GM19395 (cell line): ENCODE measurements at regions not wholly inside any gene's neighbourhood (a gene's known extent, or its start where the extent isn't known, plus 50 kb on each side); places are given as distances from the start of the nearest gene placed in this dataset.
A peak's percentile ranks its signal among the peaks of the same experiment; 100 is the strongest.
"Not testable (repeated sequence)": the region's sequence is repeated elsewhere in the genome, so short reads cannot be mapped to it uniquely, and the experiment has no call there.

Source experiments
- ATAC-seq: cut with Tn5 transposase; IDR thresholded peaks from one replicate; pipeline ENCODE4 v1.9.1; 2021; ENCODE audit warnings: mild to moderate bottlenecking, moderate library complexity; ENCODE audit not compliant: unreplicated experiment

- peak; percentile 74 for ATAC-seq
Observed at GRCh38 chrX:118212817-118213183, 96.2 kb upstream of the KLHL13 start.

DNA sequence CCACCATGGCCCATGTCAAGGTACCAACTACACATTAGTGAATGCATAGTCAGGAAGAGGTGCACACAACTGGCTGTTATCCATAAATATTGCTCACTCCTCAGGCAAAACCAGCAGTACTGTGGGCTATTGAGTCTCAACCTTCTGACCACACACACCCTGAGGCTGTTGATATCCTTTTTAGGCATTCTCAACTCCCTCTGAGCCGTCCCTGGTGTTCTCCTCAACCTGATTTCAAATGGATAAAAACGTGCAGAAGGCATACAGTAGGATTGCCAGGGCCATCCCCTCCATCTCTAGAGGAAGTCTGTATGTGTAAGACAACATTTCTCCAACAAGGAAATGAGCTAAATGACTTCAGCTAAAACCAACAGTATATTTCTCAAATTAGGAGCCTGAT lies 98.7 kb upstream of the KLHL13 start:
- ATAC-seq, result no peak

- ATAC-seq, result no peak
Observed at GRCh38 chrX:118216087-118216486, 99.5 kb upstream of the KLHL13 start.

DNA sequence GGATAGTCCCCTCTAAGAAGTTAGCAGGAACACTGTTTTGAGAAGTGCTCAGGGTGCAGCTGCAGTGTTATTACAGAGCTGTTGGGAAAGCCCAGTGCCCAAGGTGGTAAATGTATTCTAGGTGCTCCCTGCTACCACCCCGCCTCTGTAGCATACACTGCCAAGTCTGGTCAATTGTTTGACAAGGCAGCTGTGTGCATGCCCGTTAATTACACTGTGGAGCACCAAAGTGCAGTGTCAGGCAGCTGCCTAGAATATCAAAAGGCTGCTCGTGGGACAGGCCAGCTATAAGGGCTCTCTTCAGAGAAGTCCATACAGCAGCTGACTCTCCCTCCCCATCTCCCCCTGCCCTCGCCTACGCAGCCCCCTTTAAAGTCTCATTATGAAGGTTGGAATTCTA lies 99.9 kb upstream of the KLHL13 start:
- ATAC-seq, result no peak

DNA sequence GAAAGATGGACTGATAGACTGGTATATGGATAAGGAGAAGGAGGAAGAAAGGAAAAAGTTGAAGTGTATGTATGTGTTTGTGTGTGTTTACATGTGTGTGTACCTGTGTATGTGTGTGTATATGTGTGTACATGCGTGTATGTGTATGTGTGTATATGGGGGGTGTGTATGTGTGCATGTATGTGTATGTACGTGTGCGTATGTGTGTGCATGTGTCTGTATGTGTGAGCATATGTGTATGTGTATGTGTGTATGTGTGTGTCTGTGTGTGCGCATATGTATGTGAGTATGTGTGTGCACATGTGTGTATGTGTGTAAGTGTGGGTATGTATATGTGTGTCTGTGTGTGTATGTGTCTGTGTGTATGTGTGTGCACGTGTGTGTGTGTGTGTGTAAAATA lies 101.5 kb upstream of the KLHL13 start:
- ATAC-seq, result no peak

DNA sequence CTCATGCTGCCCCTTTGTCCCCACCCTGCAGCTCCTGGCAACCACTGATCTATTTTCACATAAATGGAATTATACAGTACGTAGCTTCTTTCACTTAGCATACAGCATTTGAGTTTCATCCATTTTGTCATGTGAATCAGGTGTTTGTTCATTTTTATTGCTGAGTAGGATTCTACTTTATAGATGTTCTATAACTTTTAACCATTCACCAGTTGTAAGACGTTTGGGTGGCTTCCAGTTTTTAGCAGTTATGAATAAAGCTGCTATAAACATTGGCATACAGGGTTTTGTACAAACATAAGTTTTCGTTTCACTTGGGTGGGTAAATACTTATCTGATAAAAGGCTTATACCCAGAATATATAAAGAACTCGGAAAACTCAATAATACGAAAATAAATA lies 102.3 kb upstream of the KLHL13 start:
- no peak for ATAC-seq

DNA sequence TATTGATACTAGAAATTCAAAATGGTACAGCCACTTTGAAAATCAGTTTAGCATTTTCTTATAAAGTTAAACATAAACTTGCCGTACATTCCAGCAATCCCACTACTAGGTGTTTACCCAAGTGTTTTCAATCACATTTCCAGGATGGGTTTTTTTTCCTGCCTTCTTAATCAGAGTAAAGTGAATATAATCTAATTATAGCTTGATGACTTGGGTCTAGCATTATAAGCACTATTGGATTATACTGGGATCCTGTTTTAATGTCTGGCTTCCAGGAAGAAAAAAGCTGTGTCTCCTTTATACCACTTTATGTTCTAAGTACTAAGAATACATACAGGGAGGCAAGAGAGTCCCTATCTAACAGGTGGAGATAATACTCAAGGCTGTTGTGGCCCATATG lies 103.3 kb upstream of the KLHL13 start:
- no peak for ATAC-seq

DNA sequence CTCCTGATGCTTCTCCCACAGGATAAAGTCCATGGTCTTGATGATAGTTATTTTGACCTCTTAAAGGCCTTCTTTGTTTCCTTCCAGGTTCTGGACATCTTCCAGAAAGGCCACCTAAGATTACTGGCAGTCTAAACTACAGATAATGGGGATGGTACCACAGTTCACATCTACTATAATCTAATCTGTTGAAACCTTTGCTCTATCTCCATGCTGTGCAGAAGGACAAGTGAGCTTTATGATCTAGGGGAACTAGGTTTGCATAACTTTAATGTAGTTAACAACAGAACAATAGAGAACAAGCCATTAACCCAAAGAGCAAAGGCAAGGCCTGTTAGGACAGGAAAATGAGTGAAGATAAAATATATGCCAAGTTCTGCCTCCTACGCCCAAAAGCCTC lies 103.9 kb upstream of the KLHL13 start:
- ATAC-seq, result no peak

DNA sequence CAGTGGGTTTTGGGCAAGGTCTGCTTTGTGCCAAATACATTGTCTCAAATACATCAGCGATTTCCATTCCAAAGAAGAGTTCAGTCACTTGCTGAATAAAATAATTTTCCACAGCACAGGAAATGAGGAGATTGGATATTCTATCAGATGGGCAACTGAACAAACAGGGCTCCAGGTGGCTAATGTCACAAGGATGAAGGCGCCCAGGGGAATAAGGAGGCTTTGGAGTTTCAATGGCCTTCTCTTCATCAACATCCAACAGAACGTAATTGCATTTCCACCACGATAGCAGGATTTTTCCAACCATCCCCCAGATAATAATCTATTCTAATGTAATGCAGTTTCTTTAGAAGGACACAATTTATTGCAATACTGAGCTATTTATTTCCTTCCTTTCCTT lies 104.7 kb upstream of the KLHL13 start:
- ATAC-seq, result no peak

DNA sequence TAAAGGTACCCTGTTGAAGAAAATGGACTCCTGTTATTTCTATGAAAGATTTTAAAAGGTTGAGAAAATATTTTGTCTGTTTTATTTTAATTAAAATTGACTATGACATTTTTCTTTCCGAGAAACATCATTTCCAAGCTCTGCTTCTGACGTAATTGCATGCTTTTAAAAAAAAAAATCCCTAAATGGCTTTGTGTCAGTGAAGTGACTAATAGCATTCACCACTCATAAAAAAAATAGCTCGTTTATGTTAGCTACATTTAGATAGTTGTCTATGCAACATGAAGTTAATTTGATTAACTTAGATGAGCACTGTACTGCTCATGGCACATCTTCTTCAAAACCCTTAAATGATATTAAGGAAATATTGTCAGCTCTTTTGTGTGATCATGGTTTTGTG lies 105.1 kb upstream of the KLHL13 start:
- no peak for ATAC-seq

- ATAC-seq, result no peak
Observed at GRCh38 chrX:118222421-118222820, 105.8 kb upstream of the KLHL13 start.

GRCh38 chrX:118225711-118226428 lies 109.3 kb upstream of the KLHL13 start:
- ATAC-seq, result peak; percentile 85

- no peak for ATAC-seq
Observed at GRCh38 chrX:118228041-118228440, 111.4 kb upstream of the KLHL13 start.

- ATAC-seq, result no peak
Observed at GRCh38 chrX:118228456-118228855, 111.8 kb upstream of the KLHL13 start.

GRCh38 chrX:118231464-118231863 lies 114.4 kb upstream of the WDR44 start:
- ATAC-seq, result no peak

- no peak for ATAC-seq
Observed at GRCh38 chrX:118239178-118239870, 106.6 kb upstream of the WDR44 start.

GRCh38 chrX:118239913-118240698 lies 105.8 kb upstream of the WDR44 start:
- no peak for ATAC-seq

DNA sequence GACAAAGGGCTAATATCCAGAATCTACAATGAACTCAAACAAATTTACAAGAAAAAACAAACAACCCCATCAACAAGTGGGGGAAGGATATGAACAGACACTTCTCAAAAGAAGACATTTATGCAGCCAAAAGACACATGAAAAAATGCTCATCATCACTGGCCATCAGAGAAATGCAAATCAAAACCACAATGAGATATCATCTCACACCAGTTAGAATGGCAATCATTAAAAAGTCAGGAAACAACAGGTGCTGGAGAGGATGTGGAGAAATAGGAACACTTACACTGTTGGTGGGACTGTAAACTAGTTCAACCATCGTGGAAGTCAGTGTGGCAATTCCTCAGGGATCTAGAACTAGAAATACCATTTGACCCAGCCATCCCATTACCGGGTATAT lies 98.9 kb upstream of the WDR44 start:
- not testable (repeated sequence) for ATAC-seq

GRCh38 chrX:118249146-118249545 lies 96.8 kb upstream of the WDR44 start:
- ATAC-seq, result no peak

DNA sequence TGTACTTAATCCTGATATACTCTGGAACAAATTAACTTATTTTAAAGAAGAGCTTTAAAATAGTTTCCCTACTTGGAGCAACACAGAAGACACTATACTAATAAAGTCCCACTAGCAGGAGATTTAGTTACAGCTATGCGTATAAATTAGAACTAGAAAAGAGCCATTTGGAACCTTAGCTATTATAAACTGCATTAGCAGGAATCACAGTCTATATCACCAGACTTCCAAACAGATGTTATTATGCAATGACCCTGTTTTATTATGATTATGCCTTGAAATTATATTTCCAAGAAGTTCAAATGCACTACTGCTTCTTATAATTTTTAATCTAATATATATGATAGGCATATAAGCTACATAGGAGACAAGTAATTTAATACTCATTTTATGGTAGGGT lies 95.5 kb upstream of the WDR44 start:
- no peak for ATAC-seq

- ATAC-seq, result no peak
Observed at GRCh38 chrX:118251271-118251670, 94.6 kb upstream of the WDR44 start.

DNA sequence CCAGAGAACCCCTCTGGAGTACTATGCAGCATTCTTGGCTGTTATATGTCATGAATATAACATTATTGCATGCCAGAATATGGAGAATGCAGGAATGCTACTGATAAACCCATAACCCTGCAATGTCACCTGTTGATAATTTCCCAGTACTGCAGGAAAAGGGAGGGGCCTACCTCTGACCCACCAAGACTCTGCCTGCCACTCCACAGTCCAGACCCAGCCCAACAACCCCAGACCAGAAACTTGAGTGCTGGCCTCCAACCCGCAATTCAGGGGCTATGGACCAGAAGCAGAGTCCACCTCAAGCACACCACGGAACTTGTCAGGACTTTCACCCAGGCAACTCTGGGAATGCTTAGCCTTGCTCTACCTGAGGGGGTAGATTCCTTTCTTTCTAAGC lies 92.9 kb upstream of the WDR44 start:
- ATAC-seq, result no peak
